Endothelial cell of umbilical vein (primary cell): ENCODE measurements at regions not wholly inside any gene's neighbourhood (a gene's known extent, or its start where the extent isn't known, plus 50 kb on each side); places are given as distances from the start of the nearest gene placed in this dataset.

Experiments used
- BruUV-seq: library from RNA; stranded (reverse); fragments of 400-500 nt; replicated peaks from 2 replicates; lab custom pipeline; 2021; lab: Mats Ljungman, UMichigan
- CTCF ChIA-PET: fragments of 300-600, 350-600 bp; sonication (Branson Sonifier 250); formaldehyde crosslinking; loops from one replicate; lab custom pipeline; 2021; ENCODE audit warnings: antibody characterized with exemption, inconsistent platforms; lab: Charles Lee
- POLR2A ChIA-PET: fragments of 300-600, 350-600 bp; sonication (Branson Sonifier 250); formaldehyde crosslinking; loops from one replicate; lab custom pipeline; 2021; ENCODE audit warnings: antibody characterized with exemption, inconsistent platforms; lab: Charles Lee
- DNase-seq: peaks from one replicate; pipeline ENCODE4 v3.0.0-alpha.2; 2011; ENCODE audit warnings: low read depth, low spot score
- FAIRE-seq: peaks from 2 replicates; lab custom pipeline; 2011; peaks lifted over from hg19 to GRCh38; lab: Jason Lieb, UNC
- H2AFZ ChIP-seq: 2 replicates; pipeline ENCODE4 v1.6.0; 2012; ENCODE audit warnings: low read depth, low read length, control low read depth, inconsistent platforms
- H3K27ac ChIP-seq: 2 replicates; pipeline ENCODE4 v1.5.1; 2011; ENCODE audit warnings: low read depth, mild to moderate bottlenecking, control low read depth, low read length, moderate library complexity; ENCODE audit not compliant: insufficient read depth
- H3K27me3 ChIP-seq, 2 experiments: 2 replicates each; pipeline versions ENCODE4 v1.6.0 to v1.6.1; 2011; ENCODE audit warnings: low read length in 2 of 2, mixed read lengths in 1 of 2; ENCODE audit not compliant: control insufficient read depth in 2 of 2, insufficient read depth in 2 of 2
- H3K36me3 ChIP-seq, 2 experiments: 2 replicates in 1 of 2; 3 replicates in 1 of 2; pipeline ENCODE4 v1.5.1; 2011; ENCODE audit warnings: low read length in 2 of 2, mild to moderate bottlenecking in 1 of 2, moderate library complexity in 1 of 2; ENCODE audit not compliant: control insufficient read depth in 2 of 2, insufficient read depth in 2 of 2; ENCODE audit errors: extremely low read depth in 1 of 2
- H3K4me1 ChIP-seq: 3 replicates; pipeline ENCODE4 v1.5.1; 2011; ENCODE audit warnings: mild to moderate bottlenecking, low read length; ENCODE audit not compliant: control insufficient read depth, insufficient read depth; ENCODE audit errors: extremely low read depth
- H3K4me2 ChIP-seq: 2 replicates; pipeline ENCODE4 v1.6.1; 2011; ENCODE audit warnings: low read length, control low read depth, mixed read lengths; ENCODE audit not compliant: insufficient read depth
- H3K4me3 ChIP-seq, 3 experiments: fragments of 200-600 bp in 1 of 3; sonication (generic), shearing (Covaris generic) in 1 of 3; replicated peaks in 1 of 3; 2 replicates each; pipeline ENCODE4 v1.5.1; 2011 to 2016; ENCODE audit warnings: control low read depth in 3 of 3, low read length in 3 of 3, mild to moderate bottlenecking in 2 of 3, inconsistent platforms in 1 of 3, low read depth in 1 of 3, moderate library complexity in 1 of 3; ENCODE audit not compliant: insufficient read depth in 1 of 3
- H3K79me2 ChIP-seq: 2 replicates; pipeline ENCODE4 v1.6.0; 2012; ENCODE audit warnings: low read length, inconsistent platforms; ENCODE audit not compliant: control insufficient read depth, insufficient read depth
- H3K9ac ChIP-seq: replicated peaks from 2 replicates; pipeline ENCODE3; 2011; ENCODE audit warnings: low read length, control low read depth; ENCODE audit not compliant: insufficient read depth; ENCODE audit errors: extremely low read depth
- H3K9me1 ChIP-seq: replicated peaks from 3 replicates; pipeline ENCODE4 v1.6.0; 2011; ENCODE audit warnings: mild to moderate bottlenecking, low read length; ENCODE audit not compliant: control insufficient read depth, insufficient read depth; ENCODE audit errors: extremely low read depth
- H3K9me3 ChIP-seq: replicated peaks from 2 replicates; pipeline ENCODE4 v1.5.1; 2012; ENCODE audit warnings: low read length, inconsistent platforms; ENCODE audit not compliant: control insufficient read depth, insufficient read depth
- H4K20me1 ChIP-seq: replicated peaks from 2 replicates; pipeline ENCODE3; 2011; ENCODE audit warnings: mild to moderate bottlenecking, low read length; ENCODE audit not compliant: control insufficient read depth, insufficient read depth; ENCODE audit errors: extremely low read depth
- CTCF ChIP-seq, 2 donors: IDR thresholded peaks; 1 replicate in 1 of 2; 2 replicates in 1 of 2; pipeline ENCODE4 v1.5.1; 2011; ENCODE audit warnings: low read length in 2 of 2, mild to moderate bottlenecking in 2 of 2, moderate library complexity in 2 of 2, control low read depth in 1 of 2, inconsistent platforms in 1 of 2, low read depth in 1 of 2; ENCODE audit not compliant: insufficient read depth in 1 of 2; ENCODE audit errors: extremely low read depth in 1 of 2
- FOS ChIP-seq: IDR thresholded peaks from 2 replicates; pipeline ENCODE4 v1.6.1; 2011; ENCODE audit warnings: mild to moderate bottlenecking, low read length, moderate library complexity, borderline replicate concordance; ENCODE audit not compliant: insufficient read depth
- JUN ChIP-seq: IDR thresholded peaks from 2 replicates; pipeline ENCODE4 v1.6.1; 2011; ENCODE audit warnings: borderline replicate concordance, low read depth; ENCODE audit not compliant: insufficient read length, insufficient read depth
- MAX ChIP-seq: IDR thresholded peaks from 2 replicates; pipeline ENCODE4 v1.6.1; 2011; ENCODE audit not compliant: insufficient read depth, insufficient read length
- MYC ChIP-seq: IDR thresholded peaks from one replicate; pipeline ENCODE4 v1.6.1; 2011; ENCODE audit warnings: mild to moderate bottlenecking, low read depth, low read length
- POLR2A ChIP-seq: IDR thresholded peaks from 2 replicates; pipeline ENCODE4 v1.6.1; 2012; ENCODE audit warnings: low read depth, mild to moderate bottlenecking, control low read depth, low read length
- POLR2AphosphoS5 ChIP-seq: IDR thresholded peaks from 2 replicates; pipeline ENCODE4 v1.6.1; 2012; ENCODE audit warnings: low read depth, mild to moderate bottlenecking, control low read depth, low read length, moderate library complexity; ENCODE audit not compliant: insufficient read depth
- dilution Hi-C: fragments of 300-500 bp; cut with MboI; formaldehyde crosslinking; loops from one replicate; pipeline ENCODE4 v1.15.0; 2019; ENCODE audit warnings: low sequenced_read_pairs; ENCODE audit not compliant: extremely low pct_ligation_motif_present
- intact Hi-C: fragments of 100-400 bp; cut with micrococcal nuclease; formaldehyde crosslinking; loops from one replicate; pipeline ENCODE4 v1.10.0; 2022

- no peak overlapping the region for H3K9ac ChIP-seq
- ChIA-PET POLR2A (no interaction called here), CTCF (no interaction called here)
- H3K4me1 ChIP-seq: no peaks in the 10 kb centered on the region
- DNase-seq (no peak), FAIRE-seq (no peak)
- no peaks in the 10 kb centered on the region for H3K9me3 ChIP-seq
- H3K4me3 ChIP-seq: no peak overlapping the region
- intact Hi-C loops (no loop called here), dilution Hi-C loops (no loop called here)
- H3K36me3 ChIP-seq: no peaks in the 10 kb centered on the region
- TF ChIP-seq JUN (no peak), POLR2A (no peak), POLR2AphosphoS5 (no peak), FOS (no peak), MAX (no peak)
- no TSS peak for BruUV-seq
- H3K79me2 ChIP-seq: no peaks in the 10 kb centered on the region
- no peak overlapping the region for H3K27ac ChIP-seq
- no peaks in the 10 kb centered on the region for H4K20me1 ChIP-seq
- H3K9me1 ChIP-seq: no peaks in the 10 kb centered on the region
- H2AFZ ChIP-seq: no peak overlapping the region
- H3K4me2 ChIP-seq: no peak overlapping the region
- no peaks in the 10 kb centered on the region for H3K27me3 ChIP-seq
These were observed 87.1 kb downstream of the ZNF486 start for GRCh38 chr19:20254121-20254520.

GRCh38 chr19:20252613-20253012 lies 85.6 kb downstream of the ZNF486 start:
- Histone ChIP-seq H3K36me3 (no peaks in the 10 kb centered on the region), H3K9ac (no peak overlapping the region), H3K27me3 (no peaks in the 10 kb centered on the region), H3K4me2 (no peak overlapping the region), H3K79me2 (no peaks in the 10 kb centered on the region), H4K20me1 (no peaks in the 10 kb centered on the region), H3K9me3 (no peaks in the 10 kb centered on the region), H3K4me3 (no peak overlapping the region), H2AFZ (no peak overlapping the region), H3K27ac (no peak overlapping the region), H3K9me1 (no peaks in the 10 kb centered on the region), H3K4me1 (no peaks in the 10 kb centered on the region)
- BruUV-seq: no TSS peak
- intact Hi-C loops: no loop called here
- ChIA-PET CTCF (no interaction called here), POLR2A (no interaction called here)
- dilution Hi-C loops: no loop called here
- TF ChIP-seq MAX: no peak
- TF ChIP-seq POLR2AphosphoS5: no peak
- TF ChIP-seq FOS: no peak
- no peak for TF ChIP-seq CTCF (IDR thresholded peaks at IDR 0.05; ENCODE audit: extremely low read depth in 1 of 2, insufficient read depth in 1 of 2, low read depth in 1 of 2, low read length in 2 of 2)
- no peak for TF ChIP-seq POLR2A
- no peak for TF ChIP-seq JUN
- no peak for TF ChIP-seq MYC
- DNase-seq (no peak), FAIRE-seq (no peak)
